Endothelial cell of umbilical vein (primary cell): ENCODE measurements at regions not wholly inside any gene's neighbourhood (a gene's known extent, or its start where the extent isn't known, plus 50 kb on each side); places are given as distances from the start of the nearest gene placed in this dataset.

Experiments used
- BruUV-seq: library from RNA; stranded (reverse); fragments of 400-500 nt; replicated peaks from 2 replicates; lab custom pipeline; 2021; lab: Mats Ljungman, UMichigan
- CTCF ChIA-PET: fragments of 300-600, 350-600 bp; sonication (Branson Sonifier 250); formaldehyde crosslinking; loops from one replicate; lab custom pipeline; 2021; ENCODE audit warnings: antibody characterized with exemption, inconsistent platforms; lab: Charles Lee
- POLR2A ChIA-PET: fragments of 300-600, 350-600 bp; sonication (Branson Sonifier 250); formaldehyde crosslinking; loops from one replicate; lab custom pipeline; 2021; ENCODE audit warnings: antibody characterized with exemption, inconsistent platforms; lab: Charles Lee
- DNase-seq: peaks from one replicate; pipeline ENCODE4 v3.0.0-alpha.2; 2011; ENCODE audit warnings: low read depth, low spot score
- FAIRE-seq: peaks from 2 replicates; lab custom pipeline; 2011; peaks lifted over from hg19 to GRCh38; lab: Jason Lieb, UNC
- H2AFZ ChIP-seq: 2 replicates; pipeline ENCODE4 v1.6.0; 2012; ENCODE audit warnings: low read depth, low read length, control low read depth, inconsistent platforms
- H3K27ac ChIP-seq: 2 replicates; pipeline ENCODE4 v1.5.1; 2011; ENCODE audit warnings: low read depth, mild to moderate bottlenecking, control low read depth, low read length, moderate library complexity; ENCODE audit not compliant: insufficient read depth
- H3K27me3 ChIP-seq, 2 experiments: 2 replicates each; pipeline versions ENCODE4 v1.6.0 to v1.6.1; 2011; ENCODE audit warnings: low read length in 2 of 2, mixed read lengths in 1 of 2; ENCODE audit not compliant: control insufficient read depth in 2 of 2, insufficient read depth in 2 of 2
- H3K36me3 ChIP-seq, 2 experiments: 2 replicates in 1 of 2; 3 replicates in 1 of 2; pipeline ENCODE4 v1.5.1; 2011; ENCODE audit warnings: low read length in 2 of 2, mild to moderate bottlenecking in 1 of 2, moderate library complexity in 1 of 2; ENCODE audit not compliant: control insufficient read depth in 2 of 2, insufficient read depth in 2 of 2; ENCODE audit errors: extremely low read depth in 1 of 2
- H3K4me1 ChIP-seq: 3 replicates; pipeline ENCODE4 v1.5.1; 2011; ENCODE audit warnings: mild to moderate bottlenecking, low read length; ENCODE audit not compliant: control insufficient read depth, insufficient read depth; ENCODE audit errors: extremely low read depth
- H3K4me2 ChIP-seq: 2 replicates; pipeline ENCODE4 v1.6.1; 2011; ENCODE audit warnings: low read length, control low read depth, mixed read lengths; ENCODE audit not compliant: insufficient read depth
- H3K4me3 ChIP-seq, 3 experiments: fragments of 200-600 bp in 1 of 3; sonication (generic), shearing (Covaris generic) in 1 of 3; replicated peaks in 1 of 3; 2 replicates each; pipeline ENCODE4 v1.5.1; 2011 to 2016; ENCODE audit warnings: control low read depth in 3 of 3, low read length in 3 of 3, mild to moderate bottlenecking in 2 of 3, inconsistent platforms in 1 of 3, low read depth in 1 of 3, moderate library complexity in 1 of 3; ENCODE audit not compliant: insufficient read depth in 1 of 3
- H3K79me2 ChIP-seq: 2 replicates; pipeline ENCODE4 v1.6.0; 2012; ENCODE audit warnings: low read length, inconsistent platforms; ENCODE audit not compliant: control insufficient read depth, insufficient read depth
- H3K9ac ChIP-seq: replicated peaks from 2 replicates; pipeline ENCODE3; 2011; ENCODE audit warnings: low read length, control low read depth; ENCODE audit not compliant: insufficient read depth; ENCODE audit errors: extremely low read depth
- H3K9me1 ChIP-seq: replicated peaks from 3 replicates; pipeline ENCODE4 v1.6.0; 2011; ENCODE audit warnings: mild to moderate bottlenecking, low read length; ENCODE audit not compliant: control insufficient read depth, insufficient read depth; ENCODE audit errors: extremely low read depth
- H3K9me3 ChIP-seq: replicated peaks from 2 replicates; pipeline ENCODE4 v1.5.1; 2012; ENCODE audit warnings: low read length, inconsistent platforms; ENCODE audit not compliant: control insufficient read depth, insufficient read depth
- H4K20me1 ChIP-seq: replicated peaks from 2 replicates; pipeline ENCODE3; 2011; ENCODE audit warnings: mild to moderate bottlenecking, low read length; ENCODE audit not compliant: control insufficient read depth, insufficient read depth; ENCODE audit errors: extremely low read depth
- CTCF ChIP-seq, 2 donors: IDR thresholded peaks; 1 replicate in 1 of 2; 2 replicates in 1 of 2; pipeline ENCODE4 v1.5.1; 2011; ENCODE audit warnings: low read length in 2 of 2, mild to moderate bottlenecking in 2 of 2, moderate library complexity in 2 of 2, control low read depth in 1 of 2, inconsistent platforms in 1 of 2, low read depth in 1 of 2; ENCODE audit not compliant: insufficient read depth in 1 of 2; ENCODE audit errors: extremely low read depth in 1 of 2
- EZH2 ChIP-seq: IDR thresholded peaks from 2 replicates; pipeline ENCODE4 v1.6.1; 2012; ENCODE audit warnings: borderline replicate concordance, low read depth, mild to moderate bottlenecking, moderate library complexity, low read length, inconsistent platforms; ENCODE audit not compliant: severe bottlenecking
- FOS ChIP-seq: IDR thresholded peaks from 2 replicates; pipeline ENCODE4 v1.6.1; 2011; ENCODE audit warnings: mild to moderate bottlenecking, low read length, moderate library complexity, borderline replicate concordance; ENCODE audit not compliant: insufficient read depth
- GATA2 ChIP-seq: IDR thresholded peaks from 2 replicates; pipeline ENCODE4 v1.7.0; 2011; ENCODE audit warnings: low read depth, mild to moderate bottlenecking, moderate library complexity, mixed read lengths, low read length; ENCODE audit not compliant: insufficient read length, insufficient read depth
- JUN ChIP-seq: IDR thresholded peaks from 2 replicates; pipeline ENCODE4 v1.6.1; 2011; ENCODE audit warnings: borderline replicate concordance, low read depth; ENCODE audit not compliant: insufficient read length, insufficient read depth
- MAX ChIP-seq: IDR thresholded peaks from 2 replicates; pipeline ENCODE4 v1.6.1; 2011; ENCODE audit not compliant: insufficient read depth, insufficient read length
- MYC ChIP-seq: IDR thresholded peaks from one replicate; pipeline ENCODE4 v1.6.1; 2011; ENCODE audit warnings: mild to moderate bottlenecking, low read depth, low read length
- POLR2A ChIP-seq: IDR thresholded peaks from 2 replicates; pipeline ENCODE4 v1.6.1; 2012; ENCODE audit warnings: low read depth, mild to moderate bottlenecking, control low read depth, low read length
- POLR2AphosphoS5 ChIP-seq: IDR thresholded peaks from 2 replicates; pipeline ENCODE4 v1.6.1; 2012; ENCODE audit warnings: low read depth, mild to moderate bottlenecking, control low read depth, low read length, moderate library complexity; ENCODE audit not compliant: insufficient read depth
- dilution Hi-C: fragments of 300-500 bp; cut with MboI; formaldehyde crosslinking; loops from one replicate; pipeline ENCODE4 v1.15.0; 2019; ENCODE audit warnings: low sequenced_read_pairs; ENCODE audit not compliant: extremely low pct_ligation_motif_present
- intact Hi-C: fragments of 100-400 bp; cut with micrococcal nuclease; formaldehyde crosslinking; loops from one replicate; pipeline ENCODE4 v1.10.0; 2022

GRCh38 chr7:69109246-69109645 lies 489.0 kb upstream of the AUTS2 start:
- ChIA-PET CTCF (no interaction called here), POLR2A (no interaction called here)
- Histone ChIP-seq H3K79me2 (no peaks in the 10 kb centered on the region), H3K36me3 (no peaks in the 10 kb centered on the region), H3K4me2 (no peak overlapping the region), H3K4me3 (no peak overlapping the region), H3K27ac (no peak overlapping the region), H2AFZ (no peak overlapping the region), H3K27me3 (no peaks in the 10 kb centered on the region), H3K9me1 (no peaks in the 10 kb centered on the region), H3K9me3 (peaks cover 4% of the 10 kb centered on the region), H4K20me1 (no peaks in the 10 kb centered on the region), H3K4me1 (no peaks in the 10 kb centered on the region), H3K9ac (no peak overlapping the region)
- BruUV-seq: no TSS peak
- no peak for TF ChIP-seq POLR2AphosphoS5
- TF ChIP-seq JUN: no peak
- TF ChIP-seq GATA2: no peak
- TF ChIP-seq MAX: no peak
- TF ChIP-seq MYC: no peak
- TF ChIP-seq CTCF (IDR thresholded peaks at IDR 0.05; ENCODE audit: extremely low read depth in 1 of 2, insufficient read depth in 1 of 2, low read depth in 1 of 2, low read length in 2 of 2): no peak
- DNase-seq (no peak), FAIRE-seq (no peak)
- intact Hi-C loops (no loop called here), dilution Hi-C loops (no loop called here)

GRCh38 chr7:69109879-69110278 lies 488.4 kb upstream of the AUTS2 start:
- dilution Hi-C loops (no loop called here), intact Hi-C loops (no loop called here)
- Histone ChIP-seq H3K27me3 (no peaks in the 10 kb centered on the region), H3K79me2 (no peaks in the 10 kb centered on the region), H3K9me1 (no peaks in the 10 kb centered on the region), H3K4me2 (no peak overlapping the region), H3K36me3 (no peaks in the 10 kb centered on the region), H2AFZ (no peak overlapping the region), H4K20me1 (no peaks in the 10 kb centered on the region), H3K4me1 (no peaks in the 10 kb centered on the region), H3K9me3 (peaks cover 4% of the 10 kb centered on the region), H3K9ac (no peak overlapping the region), H3K27ac (no peak overlapping the region), H3K4me3 (no peak overlapping the region)
- no TSS peak for BruUV-seq
- no peak for FAIRE-seq
- ChIA-PET POLR2A (no interaction called here), CTCF (no interaction called here)
- TF ChIP-seq EZH2: no peak
- no peak for TF ChIP-seq POLR2AphosphoS5
- TF ChIP-seq FOS: no peak
- no peak for TF ChIP-seq CTCF (IDR thresholded peaks at IDR 0.05; ENCODE audit: extremely low read depth in 1 of 2, insufficient read depth in 1 of 2, low read depth in 1 of 2, low read length in 2 of 2)
- TF ChIP-seq GATA2: no peak
- TF ChIP-seq JUN: no peak
- no peak for TF ChIP-seq POLR2A
- no peak for TF ChIP-seq MYC
- TF ChIP-seq MAX: no peak
- no peak for DNase-seq
